Kidney tubule cell (primary cell): ENCODE measurements at regions not wholly inside any gene's neighbourhood (a gene's known extent, or its start where the extent isn't known, plus 50 kb on each side); places are given as distances from the start of the nearest gene placed in this dataset.

Experiments used
- DNase-seq: peaks from one replicate; pipeline ENCODE4 v3.0.0-alpha.2; 2018; ENCODE audit warnings: low spot score

- DNase-seq, result peak; percentile 99
Measured at GRCh38 chr1:243944429-243945160, 94.6 kb upstream of the AKT3 start.

DNA sequence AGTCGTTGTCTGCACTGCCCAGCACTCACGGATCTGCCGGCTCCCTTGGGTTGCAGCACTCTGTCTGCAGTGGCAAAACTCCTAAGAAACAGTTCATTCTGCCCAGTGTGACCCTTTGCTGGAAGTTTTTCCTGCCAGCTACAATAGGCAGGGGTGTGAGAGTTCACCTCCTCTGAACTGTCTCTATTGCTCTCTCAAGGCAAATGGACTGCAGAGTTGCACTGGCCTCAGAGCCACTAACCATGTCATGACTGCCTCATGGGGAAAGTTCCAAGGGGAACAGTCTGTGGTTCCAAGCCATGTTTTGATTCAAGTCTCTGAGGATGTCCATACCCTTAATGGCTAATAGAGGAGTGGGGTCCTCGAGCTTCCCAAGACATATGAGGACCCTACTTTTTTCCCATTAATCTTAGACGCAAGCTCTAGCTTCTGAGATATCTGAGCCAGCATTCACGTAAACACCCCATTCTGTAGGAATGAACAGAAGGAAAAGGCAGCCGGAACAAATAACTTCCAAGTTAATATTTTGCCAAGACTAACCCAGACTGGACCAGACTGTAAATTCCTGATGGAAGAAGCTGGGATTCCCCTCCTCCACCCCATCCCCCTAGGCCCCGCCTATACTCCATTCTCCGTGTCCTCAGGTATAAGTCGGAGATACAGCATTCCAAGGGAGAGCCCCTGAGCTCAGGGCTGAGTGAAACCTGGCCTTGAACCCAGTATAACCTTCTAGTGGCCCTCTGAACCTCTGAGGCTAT is 93.8 kb upstream of the AKT3 start:
- DNase-seq, result peak; percentile 92

GRCh38 chr1:243942196-243943150 is 92.4 kb upstream of the AKT3 start:
- no peak for DNase-seq

GRCh38 chr1:243940451-243940850 is 90.4 kb upstream of the AKT3 start:
- DNase-seq, result no peak

GRCh38 chr1:243939167-243939848 is 89.3 kb upstream of the AKT3 start:
- peak; percentile 55 for DNase-seq

- no peak for DNase-seq
Measured at GRCh38 chr1:243938208-243938607, 88.2 kb upstream of the AKT3 start.

DNA sequence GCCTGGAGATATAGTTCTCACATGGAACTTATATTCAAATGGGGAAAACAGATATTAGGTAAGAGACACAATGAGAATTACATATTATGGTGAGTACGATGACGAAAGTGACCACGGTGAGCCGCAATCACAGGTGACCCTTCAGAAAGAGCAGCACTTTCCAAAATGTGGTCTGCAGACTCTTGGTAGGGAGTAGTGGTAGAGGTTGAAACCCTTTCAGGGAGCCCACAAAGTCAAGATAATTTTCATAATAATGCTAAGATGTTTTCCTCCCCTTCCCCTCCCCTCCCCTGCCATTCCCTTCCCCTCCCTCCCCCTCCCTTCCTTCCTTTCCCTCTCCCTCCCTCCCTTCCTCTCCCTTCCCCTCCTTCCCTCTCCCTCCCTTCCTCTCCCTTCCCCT is 83.5 kb upstream of the AKT3 start:
- DNase-seq, result no peak

DNA sequence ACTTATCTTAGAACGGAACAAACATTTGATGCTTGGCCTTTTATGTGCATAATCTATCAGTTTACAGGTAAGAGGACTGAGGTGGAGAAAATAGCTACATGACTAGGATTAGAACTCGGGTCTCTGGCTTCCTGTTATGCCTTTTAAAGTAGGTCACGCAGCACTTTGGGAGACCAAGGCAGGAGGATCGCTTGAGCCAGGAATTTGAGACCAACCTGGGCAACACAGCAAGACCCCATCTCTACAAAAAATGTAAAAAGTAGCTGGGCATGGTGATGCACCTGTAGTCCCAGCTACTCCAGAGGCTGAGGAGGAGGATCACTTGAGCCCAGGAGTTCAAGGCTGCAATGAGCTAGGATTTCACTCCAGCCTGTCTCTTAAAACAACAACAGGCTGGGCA is 81.9 kb upstream of the AKT3 start:
- DNase-seq, result no peak

DNA sequence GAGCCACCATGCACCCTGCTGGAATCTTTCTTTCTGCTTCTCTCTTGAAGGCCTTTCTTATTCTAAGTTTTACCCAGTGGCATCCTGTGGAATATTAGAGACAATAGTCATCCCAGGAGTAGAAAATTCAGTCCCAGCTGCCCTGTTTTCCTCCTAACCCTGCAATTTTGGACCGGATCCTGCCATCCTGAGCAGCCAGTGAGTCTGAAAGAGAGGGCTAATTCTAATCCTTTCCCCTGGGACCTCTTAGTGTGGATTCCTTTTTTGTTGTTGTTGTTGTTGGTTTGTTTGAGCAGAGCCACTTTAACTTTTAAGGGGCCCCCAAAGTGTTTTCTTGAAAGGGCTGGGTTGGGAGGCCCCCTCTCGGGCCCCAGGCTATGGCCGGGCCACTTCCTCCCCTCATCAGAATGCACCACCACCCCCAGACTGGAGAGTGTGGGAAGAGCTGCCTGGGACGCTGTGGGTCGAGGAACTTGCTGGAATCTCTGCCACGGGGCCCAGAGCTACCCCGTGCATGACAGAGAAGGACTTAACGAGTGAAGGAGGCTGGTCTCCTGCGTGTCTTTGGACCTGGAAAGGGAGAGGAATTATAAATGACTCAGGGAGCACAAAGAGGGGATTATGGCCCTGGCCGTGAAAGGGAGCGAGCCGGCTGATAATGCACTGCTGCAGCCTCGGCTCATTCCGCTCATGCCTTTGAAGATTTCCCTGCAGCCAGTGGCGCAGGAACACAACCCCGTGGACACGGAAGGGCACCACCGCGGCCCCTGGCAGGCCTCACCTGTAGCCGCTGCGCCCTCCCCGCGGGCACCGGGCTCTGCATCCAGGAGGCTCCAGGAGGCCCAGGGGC is 81.0 kb upstream of the AKT3 start:
- DNase-seq, result no peak

DNA sequence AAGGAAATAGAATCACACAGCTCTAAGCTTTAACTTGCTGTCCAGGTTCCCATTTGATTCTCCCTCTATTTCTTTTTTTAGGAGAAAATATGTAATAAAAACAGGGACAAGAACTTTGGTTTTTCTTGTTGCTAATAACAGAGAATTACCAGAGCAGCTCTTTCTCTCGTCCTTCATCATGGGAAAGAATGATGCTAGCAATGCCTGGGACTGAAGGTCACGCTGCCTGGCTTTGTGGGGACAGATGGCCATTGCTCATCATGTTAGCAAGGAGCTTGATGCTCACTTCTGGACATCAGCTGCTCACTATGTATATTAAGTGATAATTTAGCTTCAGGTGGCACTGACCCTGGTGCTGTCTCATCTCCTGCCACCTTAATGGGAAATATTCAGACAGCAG is 77.3 kb upstream of the AKT3 start:
- DNase-seq, result no peak

DNA sequence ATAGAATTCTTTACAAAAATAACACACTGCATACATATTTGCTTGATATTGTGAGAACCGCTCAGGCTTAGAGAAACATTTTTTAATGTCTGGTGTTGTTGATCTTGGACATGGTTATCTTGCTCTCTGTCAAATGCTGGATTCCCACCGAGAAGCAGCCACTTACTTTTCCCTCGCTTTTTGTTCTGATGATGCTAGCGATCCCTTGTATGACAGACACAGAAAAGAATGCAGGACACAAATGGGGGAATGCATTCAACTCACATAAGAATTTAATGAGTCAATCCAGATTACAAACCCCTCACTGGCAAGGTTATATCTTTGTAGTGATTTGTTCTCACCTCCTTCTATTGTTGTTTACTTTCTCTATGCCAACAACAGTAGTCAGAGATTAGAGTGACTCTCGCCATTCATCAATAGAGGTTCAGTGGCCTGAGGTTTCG is 76.8 kb upstream of the AKT3 start:
- peak; percentile 95 for DNase-seq

DNA sequence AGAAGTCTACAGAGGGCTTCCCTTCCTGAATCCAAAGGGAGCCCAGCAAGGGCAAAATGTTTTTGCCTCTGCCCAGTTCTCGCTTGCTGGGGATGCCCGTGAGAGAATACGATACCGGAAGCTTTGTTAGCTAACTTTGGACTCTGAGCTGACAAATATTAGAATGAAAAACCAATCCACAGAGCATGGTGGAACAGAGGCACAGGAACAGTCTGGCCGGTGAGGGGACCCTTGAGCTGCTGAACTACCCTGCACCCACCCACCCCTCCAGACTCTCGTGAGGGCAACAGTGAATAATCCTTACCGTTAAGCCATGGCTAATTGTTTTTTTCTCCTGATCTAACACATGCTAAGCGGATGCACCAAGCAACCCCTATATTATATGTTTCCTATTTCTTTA is 76.3 kb upstream of the AKT3 start:
- DNase-seq, result no peak

DNA sequence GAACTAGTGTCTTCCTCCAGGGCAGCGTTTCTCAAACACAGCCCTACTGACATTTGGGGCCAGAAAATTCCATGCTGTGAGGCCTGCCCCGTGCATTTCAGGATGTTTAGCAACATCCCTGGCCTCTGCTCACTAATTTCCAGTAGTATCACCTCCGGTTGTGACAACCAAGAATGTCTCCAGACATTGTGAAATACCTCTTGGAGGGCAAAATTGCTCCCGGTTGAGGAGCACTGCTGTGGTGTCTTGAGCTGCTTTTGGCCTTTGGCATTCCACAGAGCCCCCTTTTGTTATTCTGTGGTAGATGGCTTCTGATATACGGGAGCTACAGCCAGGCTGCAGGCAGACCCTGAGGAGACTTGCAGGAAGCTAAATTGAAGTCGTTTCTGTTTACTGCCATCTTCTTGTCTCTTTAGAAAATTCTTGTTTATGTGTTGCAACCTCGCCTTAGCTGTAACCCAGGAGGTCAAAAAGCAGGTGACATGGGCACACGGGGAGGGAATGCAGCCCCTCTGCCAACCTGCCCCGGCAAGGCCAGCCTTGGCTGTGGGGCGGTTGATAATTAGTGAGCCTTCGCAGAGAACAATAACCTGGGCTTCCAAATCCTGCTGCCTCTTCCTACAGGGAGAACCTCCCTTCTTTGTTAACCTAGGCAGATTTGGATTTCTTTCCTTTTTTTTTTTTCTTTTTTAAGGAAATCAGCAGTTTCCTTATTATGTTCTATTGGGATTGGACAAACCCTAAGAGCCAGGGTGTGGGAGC is 74.7 kb upstream of the AKT3 start:
- no peak for DNase-seq

DNA sequence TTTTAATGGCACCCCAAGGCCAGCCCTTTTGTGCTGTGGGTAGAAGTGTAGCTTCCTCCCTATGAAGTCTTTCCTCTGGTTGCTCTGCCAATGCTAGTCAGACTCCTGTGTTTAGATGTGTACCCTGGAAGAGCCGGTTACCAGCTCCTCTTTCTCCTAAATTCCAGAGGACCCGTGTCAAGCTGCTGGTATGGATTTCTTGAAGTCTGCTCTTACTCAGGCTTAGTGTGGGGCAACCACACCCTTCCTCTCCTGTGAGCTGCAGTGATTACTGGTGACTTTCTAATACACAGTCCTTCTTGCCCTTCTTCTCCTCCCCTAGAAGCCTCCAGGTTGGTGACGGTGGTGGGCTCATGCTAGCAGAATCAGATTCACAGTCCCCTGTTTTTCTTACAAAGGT is 74.1 kb upstream of the AKT3 start:
- DNase-seq, result peak; percentile 87

- no peak for DNase-seq
Measured at GRCh38 chr1:243923292-243924171, 73.5 kb upstream of the AKT3 start.

DNA sequence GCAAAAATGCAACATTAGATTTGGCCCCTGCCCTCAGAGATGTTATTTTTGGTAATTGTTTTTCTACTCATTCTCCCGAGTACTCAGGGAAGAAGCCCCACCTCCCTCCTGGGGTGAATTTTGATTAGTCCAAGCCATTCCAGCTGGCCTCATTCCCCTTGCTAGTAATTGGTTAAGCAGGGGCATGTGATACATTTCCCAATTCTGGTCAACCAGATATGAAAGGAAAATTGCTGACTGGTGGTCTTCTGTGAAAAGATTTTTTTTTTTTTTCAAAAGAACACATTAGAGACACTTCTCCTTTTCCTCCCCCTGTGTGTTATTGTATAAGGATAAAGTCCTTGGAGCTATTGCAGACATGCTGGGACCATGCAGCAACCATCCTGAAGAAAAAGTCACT is 71.1 kb upstream of the AKT3 start:
- DNase-seq, result no peak

GRCh38 chr1:243917863-243918565 is 68.0 kb upstream of the AKT3 start:
- DNase-seq, result peak; percentile 44

DNA sequence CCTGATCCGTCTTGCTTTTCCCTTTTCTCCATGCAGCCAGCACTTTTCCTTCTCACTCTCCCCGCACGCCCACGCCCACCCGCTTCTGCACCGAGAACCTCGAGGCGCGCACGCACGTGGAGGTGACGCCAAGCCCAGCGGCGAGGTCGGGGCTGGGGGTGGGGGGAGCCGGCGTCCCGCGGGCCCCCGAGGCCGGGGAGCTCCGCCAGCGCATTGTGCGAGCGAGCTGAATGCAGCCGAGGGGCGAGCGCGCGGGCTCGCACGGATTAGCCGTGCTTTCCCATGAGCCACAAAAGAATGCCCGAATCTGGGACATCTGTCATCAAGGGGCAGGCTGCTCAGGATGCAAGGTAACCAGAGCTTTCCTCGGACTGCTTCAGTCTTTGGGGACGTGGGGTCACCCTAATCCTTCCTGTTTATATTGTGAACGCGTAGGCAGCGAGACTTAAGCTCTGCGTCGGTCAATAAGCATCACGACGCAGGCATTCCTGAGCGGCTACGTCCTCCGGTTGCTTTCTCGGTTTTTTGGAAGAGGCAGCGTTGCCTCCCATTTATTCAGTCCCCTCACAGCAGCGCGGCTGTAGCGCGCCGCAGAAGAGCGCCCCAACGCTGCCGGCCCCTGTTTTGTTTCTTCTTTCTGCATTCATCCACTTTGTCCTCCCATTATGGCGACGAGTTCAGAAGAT is 67.3 kb upstream of the AKT3 start:
- peak; percentile 70 for DNase-seq
